ENCODE measurements at regions not wholly inside any gene's neighbourhood (a gene's known extent, or its start where the extent isn't known, plus 50 kb on each side); places are given as distances from the start of the nearest gene placed in this dataset.

GRCh38 chr6:10230531-10230930, 184.3 kb downstream of the TFAP2A start:
- no peak overlapping the region for H3K4me3 ChIP-seq (ENCODE audit: low read length)
- no peaks in the 10 kb centered on the region for H3K9me3 ChIP-seq (ENCODE audit: low read depth, low read length)
- H3K4me1 ChIP-seq (ENCODE audit: insufficient read depth, low read length), result no peaks in the 10 kb centered on the region
- no peaks in the 10 kb centered on the region for H3K27me3 ChIP-seq (ENCODE audit: insufficient read depth, low read length)

- no peak overlapping the region for H3K4me3 ChIP-seq (ENCODE audit: low read length)
- H3K27me3 ChIP-seq (ENCODE audit: insufficient read depth, low read length), result no peaks in the 10 kb centered on the region
- H3K4me1 ChIP-seq (ENCODE audit: insufficient read depth, low read length), result no peaks in the 10 kb centered on the region
- no peaks in the 10 kb centered on the region for H3K9me3 ChIP-seq (ENCODE audit: low read depth, low read length)
Observed at GRCh38 chr6:10223841-10224240, 191.0 kb downstream of the TFAP2A start.

GRCh38 chr6:10221178-10221577, 193.7 kb downstream of the TFAP2A start:
- H3K27me3 ChIP-seq (ENCODE audit: insufficient read depth, low read length), result no peaks in the 10 kb centered on the region
- no peaks in the 10 kb centered on the region for H3K4me1 ChIP-seq (ENCODE audit: insufficient read depth, low read length)
- no peak overlapping the region for H3K4me3 ChIP-seq (ENCODE audit: low read length)
- no peaks in the 10 kb centered on the region for H3K9me3 ChIP-seq (ENCODE audit: low read depth, low read length)

- Histone ChIP-seq H3K27me3 (ENCODE audit: insufficient read depth, low read length) (no peaks in the 10 kb centered on the region), H3K9me3 (ENCODE audit: low read depth, low read length) (no peaks in the 10 kb centered on the region), H3K4me3 (ENCODE audit: low read length) (no peak overlapping the region), H3K4me1 (ENCODE audit: insufficient read depth, low read length) (no peaks in the 10 kb centered on the region)
Observed at GRCh38 chr6:10219510-10219909, 195.4 kb downstream of the TFAP2A start.

- Histone ChIP-seq H3K4me1 (ENCODE audit: insufficient read depth, low read length) (no peaks in the 10 kb centered on the region), H3K9me3 (ENCODE audit: low read depth, low read length) (no peaks in the 10 kb centered on the region), H3K4me3 (ENCODE audit: low read length) (no peak overlapping the region), H3K27me3 (ENCODE audit: insufficient read depth, low read length) (no peaks in the 10 kb centered on the region)
Observed at GRCh38 chr6:10217111-10217510, 197.8 kb downstream of the TFAP2A start.

GRCh38 chr6:10215326-10216110, 199.4 kb downstream of the TFAP2A start:
- H3K9me3 ChIP-seq (ENCODE audit: low read depth, low read length), result no peaks in the 10 kb centered on the region
- no peaks in the 10 kb centered on the region for H3K27me3 ChIP-seq (ENCODE audit: insufficient read depth, low read length)
- no peaks in the 10 kb centered on the region for H3K4me1 ChIP-seq (ENCODE audit: insufficient read depth, low read length)
- H3K4me3 ChIP-seq (ENCODE audit: low read length), result no peak overlapping the region

- H3K4me3 ChIP-seq (ENCODE audit: low read length), result no peak overlapping the region
- no peaks in the 10 kb centered on the region for H3K4me1 ChIP-seq (ENCODE audit: insufficient read depth, low read length)
- H3K27me3 ChIP-seq (ENCODE audit: insufficient read depth, low read length), result no peaks in the 10 kb centered on the region
- H3K9me3 ChIP-seq (ENCODE audit: low read depth, low read length), result no peaks in the 10 kb centered on the region
Observed at GRCh38 chr6:10210052-10210451, 204.8 kb downstream of the TFAP2A start.

- no peaks in the 10 kb centered on the region for H3K4me1 ChIP-seq (ENCODE audit: insufficient read depth, low read length)
- no peaks in the 10 kb centered on the region for H3K9me3 ChIP-seq (ENCODE audit: low read depth, low read length)
- H3K27me3 ChIP-seq (ENCODE audit: insufficient read depth, low read length), result no peaks in the 10 kb centered on the region
- no peak overlapping the region for H3K4me3 ChIP-seq (ENCODE audit: low read length)
Observed at GRCh38 chr6:10205892-10206291, 209.0 kb downstream of the TFAP2A start.

- Histone ChIP-seq H3K4me3 (ENCODE audit: low read length) (no peak overlapping the region), H3K4me1 (ENCODE audit: insufficient read depth, low read length) (no peaks in the 10 kb centered on the region), H3K9me3 (ENCODE audit: low read depth, low read length) (no peaks in the 10 kb centered on the region)
Observed at GRCh38 chr6:10205120-10205519, 209.8 kb downstream of the TFAP2A start.

GRCh38 chr6:10203651-10204050, 211.2 kb downstream of the TFAP2A start:
- Histone ChIP-seq H3K27me3 (ENCODE audit: insufficient read depth, low read length) (no peaks in the 10 kb centered on the region), H3K4me1 (ENCODE audit: insufficient read depth, low read length) (no peaks in the 10 kb centered on the region), H3K9me3 (ENCODE audit: low read depth, low read length) (no peaks in the 10 kb centered on the region), H3K4me3 (ENCODE audit: low read length) (no peak overlapping the region)

More at GRCh38 chr6:10205120-10205519, 209.8 kb downstream of the TFAP2A start:
- no peaks in the 10 kb centered on the region for H3K27me3 ChIP-seq (ENCODE audit: insufficient read depth, low read length)

- Histone ChIP-seq H3K4me3 (ENCODE audit: low read length) (no peak overlapping the region), H3K4me1 (ENCODE audit: insufficient read depth, low read length) (no peaks in the 10 kb centered on the region), H3K9me3 (ENCODE audit: low read depth, low read length) (no peaks in the 10 kb centered on the region), H3K27me3 (ENCODE audit: insufficient read depth, low read length) (no peaks in the 10 kb centered on the region)
Observed at GRCh38 chr6:10202581-10202980, 212.3 kb downstream of the TFAP2A start.

- Histone ChIP-seq H3K4me1 (ENCODE audit: insufficient read depth, low read length) (no peaks in the 10 kb centered on the region), H3K27me3 (ENCODE audit: insufficient read depth, low read length) (no peaks in the 10 kb centered on the region), H3K4me3 (ENCODE audit: low read length) (no peak overlapping the region), H3K9me3 (ENCODE audit: low read depth, low read length) (no peaks in the 10 kb centered on the region)
Observed at GRCh38 chr6:10201606-10202510, 213.0 kb downstream of the TFAP2A start.

GRCh38 chr6:10196090-10196489, 218.8 kb downstream of the TFAP2A start:
- H3K9me3 ChIP-seq (ENCODE audit: low read depth, low read length), result no peaks in the 10 kb centered on the region
- no peaks in the 10 kb centered on the region for H3K4me1 ChIP-seq (ENCODE audit: insufficient read depth, low read length)
- H3K27me3 ChIP-seq (ENCODE audit: insufficient read depth, low read length), result no peaks in the 10 kb centered on the region
- H3K4me3 ChIP-seq (ENCODE audit: low read length), result no peak overlapping the region

- Histone ChIP-seq H3K4me1 (ENCODE audit: insufficient read depth, low read length) (no peaks in the 10 kb centered on the region), H3K4me3 (ENCODE audit: low read length) (no peak overlapping the region), H3K9me3 (ENCODE audit: low read depth, low read length) (no peaks in the 10 kb centered on the region), H3K27me3 (ENCODE audit: insufficient read depth, low read length) (no peaks in the 10 kb centered on the region)
Observed at GRCh38 chr6:10194816-10195672, 219.8 kb downstream of the TFAP2A start.

GRCh38 chr6:10193321-10193720, 221.6 kb downstream of the TFAP2A start:
- H3K9me3 ChIP-seq (ENCODE audit: low read depth, low read length), result no peaks in the 10 kb centered on the region
- peaks cover 2% of the 10 kb centered on the region for H3K27me3 ChIP-seq (ENCODE audit: insufficient read depth, low read length)
- no peaks in the 10 kb centered on the region for H3K4me1 ChIP-seq (ENCODE audit: insufficient read depth, low read length)

More at GRCh38 chr6:10193321-10193720, 221.6 kb downstream of the TFAP2A start:
- no peak overlapping the region for H3K4me3 ChIP-seq (ENCODE audit: low read length)
